HEK293T (cell line): ENCODE measurements at regions not wholly inside any gene's neighbourhood (a gene's known extent, or its start where the extent isn't known, plus 50 kb on each side); places are given as distances from the start of the nearest gene placed in this dataset.

Source experiments
- CTCF ChIA-PET: fragments of 350-600 bp; formaldehyde crosslinking; extraction: SDS; loops from one replicate; lab custom pipeline; 2021; ENCODE audit warnings: antibody characterized with exemption, inconsistent platforms; lab: Yijun Ruan, JAX
- POLR2A ChIA-PET: fragments of 350-600 bp; formaldehyde crosslinking; extraction: SDS; loops from one replicate; lab custom pipeline; 2020; ENCODE audit warnings: antibody characterized with exemption, inconsistent platforms; lab: Yijun Ruan, JAX
- DNase-seq: peaks from one replicate; pipeline ENCODE4 v3.0.0; 2012; ENCODE audit warnings: mixed read lengths; ENCODE audit errors: extremely low spot score
- ARNT ChIP-seq: fragments of 450-650 bp; IDR thresholded peaks from 2 replicates; pipeline ENCODE4 v1.6.1; 2017; ENCODE audit warnings: mild to moderate bottlenecking
- BHLHE40 ChIP-seq: fragments of 450-650 bp; IDR thresholded peaks from 2 replicates; pipeline ENCODE4 v1.6.1; 2016; ENCODE audit warnings: mild to moderate bottlenecking, moderate library complexity, borderline replicate concordance
- CTBP1 ChIP-seq: fragments of 450-650 bp; IDR thresholded peaks from 2 replicates; pipeline ENCODE4 v1.6.1; 2016; ENCODE audit warnings: borderline replicate concordance
- ELF4 ChIP-seq: fragments of 450-650 bp; IDR thresholded peaks from 2 replicates; pipeline ENCODE4 v1.6.1; 2017; ENCODE audit warnings: antibody characterized with exemption
- FOXA1 ChIP-seq: fragments of 450-650 bp; IDR thresholded peaks from 2 replicates; pipeline ENCODE4 v1.6.1; 2016; ENCODE audit warnings: mild to moderate bottlenecking
- FOXK2 ChIP-seq: fragments of 450-650 bp; IDR thresholded peaks from 2 replicates; pipeline ENCODE4 v1.6.1; 2016; ENCODE audit warnings: mild to moderate bottlenecking
- FOXM1 ChIP-seq: fragments of 450-650 bp; IDR thresholded peaks from 2 replicates; pipeline ENCODE4 v1.6.1; 2017; ENCODE audit warnings: mild to moderate bottlenecking, borderline replicate concordance
- HDGF ChIP-seq: fragments of 450-650 bp; IDR thresholded peaks from 2 replicates; pipeline ENCODE4 v1.6.1; 2017; ENCODE audit warnings: antibody characterized with exemption, borderline replicate concordance
- L3MBTL2 ChIP-seq: fragments of 450-650 bp; conservative IDR thresholded peaks from 2 replicates; pipeline ENCODE4 v1.6.1; 2016; ENCODE audit warnings: mild to moderate bottlenecking
- LEF1 ChIP-seq: fragments of 450-650 bp; IDR thresholded peaks from 2 replicates; pipeline ENCODE4 v1.6.1; 2017; ENCODE audit warnings: mild to moderate bottlenecking, borderline replicate concordance
- NFRKB ChIP-seq: fragments of 450-650 bp; IDR thresholded peaks from 2 replicates; pipeline ENCODE4 v1.6.1; 2016; ENCODE audit warnings: mild to moderate bottlenecking, moderate library complexity
- SP1 ChIP-seq: fragments of 450-650 bp; IDR thresholded peaks from 2 replicates; pipeline ENCODE4 v1.6.1; 2017
- SUZ12 ChIP-seq: fragments of 450-650 bp; IDR thresholded peaks from 2 replicates; pipeline ENCODE4 v1.6.1; 2016; ENCODE audit warnings: mild to moderate bottlenecking
- TARDBP ChIP-seq: fragments of 450-650 bp; IDR thresholded peaks from 2 replicates; pipeline ENCODE4 v1.6.1; 2016
- ZNF384 ChIP-seq: fragments of 450-650 bp; IDR thresholded peaks from 2 replicates; pipeline ENCODE4 v1.6.1; 2016
- TF ChIP-seq, protein P1 (sequence below): fragments of 450-650 bp; IDR thresholded peaks from 2 replicates; pipeline ENCODE4 v1.6.1; 2016

GRCh38 chr4:141815646-141816045, 179.3 kb downstream of the IL15 start:
- no peak for DNase-seq
- ChIA-PET POLR2A (no interaction called here), CTCF (no interaction called here)
- TF ChIP-seq BHLHE40 (no peak), NFRKB (no peak), FOXM1 (no peak), LEF1 (no peak), HDGF (no peak), FOXK2 (no peak), SP1 (no peak), SUZ12 (no peak), ELF4 (no peak), ZNF384 (no peak), ARNT (no peak), FOXA1 (no peak), L3MBTL2 (no peak), CTBP1 (no peak), TARDBP (no peak)
- TF ChIP-seq, protein P1, sequence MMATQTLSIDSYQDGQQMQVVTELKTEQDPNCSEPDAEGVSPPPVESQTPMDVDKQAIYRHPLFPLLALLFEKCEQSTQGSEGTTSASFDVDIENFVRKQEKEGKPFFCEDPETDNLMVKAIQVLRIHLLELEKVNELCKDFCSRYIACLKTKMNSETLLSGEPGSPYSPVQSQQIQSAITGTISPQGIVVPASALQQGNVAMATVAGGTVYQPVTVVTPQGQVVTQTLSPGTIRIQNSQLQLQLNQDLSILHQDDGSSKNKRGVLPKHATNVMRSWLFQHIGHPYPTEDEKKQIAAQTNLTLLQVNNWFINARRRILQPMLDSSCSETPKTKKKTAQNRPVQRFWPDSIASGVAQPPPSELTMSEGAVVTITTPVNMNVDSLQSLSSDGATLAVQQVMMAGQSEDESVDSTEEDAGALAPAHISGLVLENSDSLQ, result no peak

DNA sequence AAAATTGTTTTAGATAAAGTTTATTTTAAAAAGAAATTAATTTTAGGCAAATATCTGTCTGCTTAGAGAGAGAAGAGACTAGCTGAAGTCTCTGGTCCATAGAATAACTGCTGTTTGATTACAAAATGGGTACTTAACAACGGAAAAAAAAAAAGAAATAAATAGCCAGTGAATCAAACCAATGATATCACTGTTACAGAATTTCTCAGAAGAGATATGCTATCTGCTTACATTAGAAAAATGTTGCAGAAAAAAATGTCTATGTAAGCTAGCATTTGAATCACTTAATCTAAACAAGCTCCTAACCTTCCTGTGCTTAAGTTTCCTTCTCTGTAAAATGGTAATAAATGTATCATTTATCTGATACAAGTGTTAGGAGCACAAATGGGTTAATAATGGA, 189.9 kb downstream of the IL15 start:
- ChIA-PET POLR2A (interaction anchor here (0.5 kb wide), 1 partner anchor 1409 kb away, joined by 4 read pairs; no protein-coding TSS in a partner anchor), CTCF (no interaction called here)
- no peak for DNase-seq
- TF ChIP-seq BHLHE40 (no peak), SUZ12 (no peak), ELF4 (no peak), NFRKB (no peak), L3MBTL2 (no peak), FOXK2 (no peak), LEF1 (no peak), CTBP1 (no peak), FOXA1 (no peak), SP1 (no peak)
- TF ChIP-seq, protein P1, result no peak

DNA sequence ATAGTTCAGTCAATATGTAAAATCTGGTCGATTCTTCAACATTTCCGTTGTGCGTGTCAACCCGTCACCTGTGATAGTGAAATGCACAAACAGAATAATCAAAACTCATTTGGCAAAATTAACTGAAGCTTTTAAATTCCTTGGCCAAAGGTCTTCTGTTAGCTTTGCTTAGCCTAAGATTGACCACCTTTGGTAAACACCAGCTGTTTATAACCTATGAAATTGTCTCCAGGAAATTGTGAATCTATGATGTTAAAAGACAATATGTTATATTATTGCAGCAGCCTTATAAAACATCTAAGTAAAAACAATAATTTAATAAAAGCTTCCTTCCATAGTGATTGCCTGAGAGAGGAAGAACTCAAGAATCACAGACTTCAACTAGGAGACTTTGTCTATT, 196.8 kb downstream of the IL15 start:
- DNase-seq, result no peak
- ChIA-PET CTCF (no interaction called here), POLR2A (no interaction called here)
- TF ChIP-seq HDGF, result no peak
- TF ChIP-seq FOXA1, result no peak
- TF ChIP-seq ZNF384, result no peak
- no peak for TF ChIP-seq SUZ12
- no peak for TF ChIP-seq NFRKB
- TF ChIP-seq ARNT, result no peak
- no peak for TF ChIP-seq ELF4
- no peak for TF ChIP-seq BHLHE40

- no peak for TF ChIP-seq TARDBP
- TF ChIP-seq FOXA1, result no peak
- TF ChIP-seq SP1, result no peak
- no peak for TF ChIP-seq NFRKB
- TF ChIP-seq HDGF, result no peak
- no peak for TF ChIP-seq LEF1
- no peak for TF ChIP-seq ARNT
- no peak for TF ChIP-seq ZNF384
- TF ChIP-seq, protein P1, result no peak
- no peak for TF ChIP-seq SUZ12
- no peak for TF ChIP-seq FOXM1
- ChIA-PET CTCF (no interaction called here), POLR2A (no interaction called here)
- no peak for DNase-seq
These were observed 204.1 kb downstream of the IL15 start for GRCh38 chr4:141840299-141840986.

DNA sequence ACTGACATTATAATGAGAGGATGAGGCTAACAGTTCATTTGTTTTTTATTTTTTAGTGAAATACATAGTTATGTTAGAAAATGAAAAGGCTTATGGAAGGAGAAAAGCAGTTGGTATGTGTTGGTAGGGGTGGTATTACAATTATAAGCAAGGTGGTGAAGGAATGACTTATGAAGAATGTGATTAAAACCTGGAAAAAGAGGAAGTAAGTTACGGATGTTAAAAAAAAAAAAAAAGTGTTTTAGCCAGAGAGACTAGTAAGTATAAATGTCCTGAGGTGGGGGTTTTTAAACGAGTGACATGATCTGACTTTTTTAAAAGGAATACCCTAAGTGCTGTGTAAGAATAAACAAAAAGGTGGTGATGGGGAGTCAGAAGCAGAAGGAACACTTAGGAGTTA, 206.8 kb downstream of the IL15 start:
- ChIA-PET CTCF (no interaction called here), POLR2A (no interaction called here)
- no peak for DNase-seq
- no peak for TF ChIP-seq HDGF
- TF ChIP-seq BHLHE40, result no peak
- no peak for TF ChIP-seq CTBP1
- TF ChIP-seq ARNT, result no peak
- TF ChIP-seq SUZ12, result no peak
- no peak for TF ChIP-seq FOXK2
- TF ChIP-seq SP1, result no peak
- no peak for TF ChIP-seq ZNF384

GRCh38 chr4:141845901-141846300, 209.5 kb downstream of the IL15 start:
- no peak for TF ChIP-seq FOXM1
- no peak for TF ChIP-seq BHLHE40
- TF ChIP-seq, protein P1, result no peak
- TF ChIP-seq ZNF384, result no peak
- TF ChIP-seq L3MBTL2, result no peak
- no peak for TF ChIP-seq TARDBP
- TF ChIP-seq FOXA1, result no peak
- no peak for TF ChIP-seq FOXK2
- TF ChIP-seq ELF4, result no peak
- no peak for TF ChIP-seq HDGF
- no peak for TF ChIP-seq ARNT
- TF ChIP-seq SP1, result no peak
- no peak for TF ChIP-seq SUZ12
- TF ChIP-seq LEF1, result no peak
- no peak for TF ChIP-seq CTBP1
- TF ChIP-seq NFRKB, result no peak
- ChIA-PET CTCF (no interaction called here), POLR2A (no interaction called here)
- DNase-seq, result no peak
